ENCODE measurements at regions not wholly inside any gene's neighbourhood (a gene's known extent, or its start where the extent isn't known, plus 50 kb on each side); places are given as distances from the start of the nearest gene placed in this dataset.

- TF ChIP-seq CEBPB (IDR thresholded peaks at IDR 0.05; ENCODE audit: low read depth) = no peak
- TF ChIP-seq CTCF (IDR thresholded peaks at IDR 0.05 in 2 of 3, conservative IDR thresholded peaks at IDR 0.05 in 1 of 3; ENCODE audit: borderline replicate concordance in 1 of 3, insufficient read depth in 1 of 3, low read depth in 2 of 3, low read length in 2 of 3) = no peak
- TF ChIP-seq EZH2phosphoT487 (IDR thresholded peaks at IDR 0.05; ENCODE audit: borderline replicate concordance) = no peak
- TF ChIP-seq REST (IDR thresholded peaks at IDR 0.05; ENCODE audit: low read depth) = no peak
- no peak for TF ChIP-seq POLR2A (IDR thresholded peaks at IDR 0.05; ENCODE audit: borderline replicate concordance, extremely low read depth, insufficient read depth, insufficient read length)
- TF ChIP-seq CBX3 (IDR thresholded peaks at IDR 0.05; ENCODE audit: low read depth) = no peak
- no peak for TF ChIP-seq YY1 (IDR thresholded peaks at IDR 0.05; ENCODE audit: extremely low read depth, insufficient replicate concordance, low read depth, low read length)
Observed at GRCh38 chr12:93154096-93154728, 223.5 kb upstream of the NUDT4 start.
